GM23338 (cell line): ENCODE measurements at regions not wholly inside any gene's neighbourhood (a gene's known extent, or its start where the extent isn't known, plus 50 kb on each side); places are given as distances from the start of the nearest gene placed in this dataset.
"Not testable (repeated sequence)": the region's sequence is repeated elsewhere in the genome, so short reads cannot be mapped to it uniquely, and the experiment has no call there.

Experiments used
- CREB1 ChIP-seq: fragments of 250-450 bp; sonication (Bioruptor Pico); IDR thresholded peaks from 2 replicates; pipeline ENCODE4 v1.5.0; 2020; ENCODE audit warnings: low read depth, mild to moderate bottlenecking, moderate library complexity
- CTCF ChIP-seq, 2 experiments: fragments of 200-600 bp in 1 of 2; sonication (generic) in 1 of 2; conservative IDR thresholded peaks; 2 replicates each; pipeline versions ENCODE4 v1.5.1 to v1.6.1; 2016 to 2017; ENCODE audit warnings: antibody characterized with exemption in 2 of 2, low read depth in 2 of 2, mild to moderate bottlenecking in 2 of 2, moderate library complexity in 1 of 2
- ETS1 ChIP-seq: IDR thresholded peaks from 2 replicates; pipeline ENCODE4 v1.6.1; 2016; ENCODE audit warnings: antibody characterized with exemption
- EZH2 ChIP-seq: fragments of 200-600 bp; sonication (generic); IDR thresholded peaks from one replicate; pipeline ENCODE4 v1.8.0; 2017; ENCODE audit warnings: antibody characterized with exemption, mild to moderate bottlenecking, low read depth; ENCODE audit not compliant: unreplicated experiment
- EZH2phosphoT487 ChIP-seq: fragments of 200-600 bp; sonication (generic); IDR thresholded peaks from one replicate; pipeline ENCODE4 v1.8.1; 2018; ENCODE audit warnings: antibody characterized with exemption; ENCODE audit not compliant: unreplicated experiment
- JUNB ChIP-seq: IDR thresholded peaks from one replicate; pipeline ENCODE4 v1.6.1; 2016; ENCODE audit warnings: antibody characterized with exemption; ENCODE audit not compliant: unreplicated experiment
- NANOG ChIP-seq: IDR thresholded peaks from 2 replicates; pipeline ENCODE4 v1.6.1; 2016; ENCODE audit warnings: antibody characterized with exemption, borderline replicate concordance
- POLR2AphosphoS5 ChIP-seq: IDR thresholded peaks from 2 replicates; pipeline ENCODE4 v1.6.1; 2016; ENCODE audit warnings: antibody characterized with exemption, low read depth
- REST ChIP-seq: IDR thresholded peaks from one replicate; pipeline ENCODE4 v1.6.1; 2018; ENCODE audit warnings: antibody characterized with exemption; ENCODE audit not compliant: unreplicated experiment
- STAT1 ChIP-seq: IDR thresholded peaks from one replicate; pipeline ENCODE4 v1.6.1; 2016; ENCODE audit warnings: antibody characterized with exemption; ENCODE audit not compliant: unreplicated experiment
- ZNF114 ChIP-seq: fragments of 250-450 bp; sonication (Bioruptor Pico); IDR thresholded peaks from 2 replicates; pipeline ENCODE4 v1.5.0; 2020; ENCODE audit warnings: mild to moderate bottlenecking, moderate library complexity
- ZNF331 ChIP-seq: fragments of 250-450 bp; sonication (Bioruptor Pico); IDR thresholded peaks from 2 replicates; pipeline ENCODE4 v1.5.0; 2020; ENCODE audit warnings: low read depth, mild to moderate bottlenecking, moderate library complexity
- ZNF462 ChIP-seq: fragments of 250-450 bp; sonication (Bioruptor Pico); IDR thresholded peaks from 2 replicates; pipeline ENCODE4 v1.5.0; 2020; ENCODE audit warnings: mild to moderate bottlenecking, moderate library complexity

- not testable (repeated sequence) for TF ChIP-seq CTCF (conservative IDR thresholded peaks at IDR 0.05; ENCODE audit: low read depth in 2 of 2); ZNF462 (CRISPR knock-in tag); EZH2; EZH2phosphoT487; ZNF331 (CRISPR knock-in tag); POLR2AphosphoS5; STAT1; REST; ZNF114 (CRISPR knock-in tag); NANOG; CREB1 (CRISPR knock-in tag); JUNB; ETS1
These were observed 3024.8 kb upstream of the TEKT4 start for GRCh38 chr2:91846388-91846787.
